Activated naive CD8-positive, alpha-beta T cell treated with anti-CD3 and anti-CD28 coated beads for 36 hours (primary cell): ENCODE measurements at regions not wholly inside any gene's neighbourhood (a gene's known extent, or its start where the extent isn't known, plus 50 kb on each side); places are given as distances from the start of the nearest gene placed in this dataset.

Source experiments
- DNase-seq: peaks from one replicate; pipeline ENCODE4 v3.0.0; 2021
- H3K27ac Mint-ChIP-seq: one replicate; pipeline ENCODE4 v1.8.0; 2022; ENCODE audit warnings: mild to moderate bottlenecking, moderate library complexity, mixed read lengths
- H3K27me3 Mint-ChIP-seq: one replicate; pipeline ENCODE4 v1.8.0; 2022; ENCODE audit warnings: mild to moderate bottlenecking, mixed read lengths
- H3K36me3 Mint-ChIP-seq: one replicate; pipeline ENCODE4 v1.8.0; 2021; ENCODE audit warnings: mild to moderate bottlenecking, mixed read lengths
- H3K4me1 Mint-ChIP-seq: one replicate; pipeline ENCODE4 v1.8.0; 2021; ENCODE audit warnings: mixed read lengths
- H3K4me3 Mint-ChIP-seq: one replicate; pipeline ENCODE4 v1.8.0; 2022; ENCODE audit warnings: mild to moderate bottlenecking, moderate library complexity, mixed read lengths
- H3K9me3 Mint-ChIP-seq: one replicate; pipeline ENCODE4 v1.8.0; 2022; ENCODE audit warnings: mixed read lengths

GRCh38 chr14:24744641-24745040 is 110.7 kb upstream of the GZMB start:
- Mint-ChIP-seq H3K4me1 (no peaks in the 10 kb centered on the region), H3K36me3 (peaks cover 2% of the 10 kb centered on the region), H3K9me3 (peaks cover 3% of the 10 kb centered on the region), H3K27ac (no peak overlapping the region), H3K4me3 (no peak overlapping the region), H3K27me3 (peaks cover 12% of the 10 kb centered on the region)
- DNase-seq, result no peak

GRCh38 chr14:24741871-24742270 is 107.9 kb upstream of the GZMB start:
- H3K27ac Mint-ChIP-seq, result no peak overlapping the region
- no peak for DNase-seq
- H3K36me3 Mint-ChIP-seq, result peaks cover 1% of the 10 kb centered on the region
- H3K4me1 Mint-ChIP-seq, result no peaks in the 10 kb centered on the region
- H3K4me3 Mint-ChIP-seq, result no peak overlapping the region
- H3K9me3 Mint-ChIP-seq, result no peaks in the 10 kb centered on the region
- H3K27me3 Mint-ChIP-seq, result peaks cover 7% of the 10 kb centered on the region

GRCh38 chr14:24735984-24736630 is 102.1 kb upstream of the GZMB start:
- H3K4me3 Mint-ChIP-seq, result no peak overlapping the region
- H3K4me1 Mint-ChIP-seq, result no peaks in the 10 kb centered on the region
- H3K9me3 Mint-ChIP-seq, result peaks cover 2% of the 10 kb centered on the region
- DNase-seq, result no peak
- H3K27me3 Mint-ChIP-seq, result peaks cover 18% of the 10 kb centered on the region
- H3K36me3 Mint-ChIP-seq, result no peaks in the 10 kb centered on the region
- no peak overlapping the region for H3K27ac Mint-ChIP-seq

GRCh38 chr14:24734917-24735500 is 101.0 kb upstream of the GZMB start:
- H3K27me3 Mint-ChIP-seq, result peaks cover 18% of the 10 kb centered on the region

GRCh38 chr14:24726480-24726879 is 92.5 kb upstream of the GZMB start:
- Mint-ChIP-seq H3K4me1 (peaks cover 5% of the 10 kb centered on the region), H3K9me3 (peaks cover 8% of the 10 kb centered on the region), H3K27me3 (peaks cover 10% of the 10 kb centered on the region), H3K36me3 (no peaks in the 10 kb centered on the region), H3K27ac (no peak overlapping the region), H3K4me3 (no peak overlapping the region)
- no peak for DNase-seq

More at GRCh38 chr14:24734917-24735500, 101.0 kb upstream of the GZMB start:
- no peak for DNase-seq
- Mint-ChIP-seq H3K9me3 (peaks cover 2% of the 10 kb centered on the region), H3K36me3 (no peaks in the 10 kb centered on the region), H3K27ac (no peak overlapping the region), H3K4me3 (no peak overlapping the region), H3K4me1 (no peaks in the 10 kb centered on the region)

- DNase-seq, result no peak
- Mint-ChIP-seq H3K4me3 (no peak overlapping the region), H3K9me3 (peaks cover 8% of the 10 kb centered on the region), H3K4me1 (peaks cover 5% of the 10 kb centered on the region), H3K27me3 (peaks cover 17% of the 10 kb centered on the region), H3K27ac (no peak overlapping the region), H3K36me3 (no peaks in the 10 kb centered on the region)
These were observed 91.3 kb upstream of the GZMB start for GRCh38 chr14:24725311-24725710.

GRCh38 chr14:24721775-24722174 is 87.8 kb upstream of the GZMB start:
- Mint-ChIP-seq H3K4me3 (no peak overlapping the region), H3K36me3 (no peaks in the 10 kb centered on the region), H3K27ac (no peak overlapping the region), H3K4me1 (no peaks in the 10 kb centered on the region), H3K9me3 (no peaks in the 10 kb centered on the region), H3K27me3 (peaks cover 17% of the 10 kb centered on the region)
- DNase-seq, result no peak

- Mint-ChIP-seq H3K27ac (no peak overlapping the region), H3K36me3 (no peaks in the 10 kb centered on the region), H3K4me3 (no peak overlapping the region), H3K9me3 (no peaks in the 10 kb centered on the region), H3K4me1 (peaks cover 3% of the 10 kb centered on the region), H3K27me3 (peaks cover 19% of the 10 kb centered on the region)
- DNase-seq, result no peak
These were observed 81.2 kb upstream of the GZMB start for GRCh38 chr14:24715239-24715638.

GRCh38 chr14:24713404-24713803 is 79.4 kb upstream of the GZMB start:
- H3K27ac Mint-ChIP-seq, result no peak overlapping the region
- H3K27me3 Mint-ChIP-seq, result peaks cover 19% of the 10 kb centered on the region

GRCh38 chr14:24712909-24713308 is 78.9 kb upstream of the GZMB start:
- no peak for DNase-seq
- H3K4me1 Mint-ChIP-seq, result peaks cover 3% of the 10 kb centered on the region
- H3K36me3 Mint-ChIP-seq, result no peaks in the 10 kb centered on the region
- H3K4me3 Mint-ChIP-seq, result no peak overlapping the region
- H3K27me3 Mint-ChIP-seq, result peaks cover 19% of the 10 kb centered on the region
- H3K9me3 Mint-ChIP-seq, result no peaks in the 10 kb centered on the region
- no peak overlapping the region for H3K27ac Mint-ChIP-seq

More at GRCh38 chr14:24713404-24713803, 79.4 kb upstream of the GZMB start:
- DNase-seq, result no peak
- H3K36me3 Mint-ChIP-seq, result no peaks in the 10 kb centered on the region
- no peaks in the 10 kb centered on the region for H3K9me3 Mint-ChIP-seq
- H3K4me3 Mint-ChIP-seq, result no peak overlapping the region
- peaks cover 3% of the 10 kb centered on the region for H3K4me1 Mint-ChIP-seq

- no peaks in the 10 kb centered on the region for H3K36me3 Mint-ChIP-seq
- H3K4me1 Mint-ChIP-seq, result peaks cover 3% of the 10 kb centered on the region
- peaks cover 19% of the 10 kb centered on the region for H3K27me3 Mint-ChIP-seq
- no peaks in the 10 kb centered on the region for H3K9me3 Mint-ChIP-seq
- no peak overlapping the region for H3K4me3 Mint-ChIP-seq
- no peak for DNase-seq
- H3K27ac Mint-ChIP-seq, result no peak overlapping the region
These were observed 78.4 kb upstream of the GZMB start for GRCh38 chr14:24712374-24712773.

- H3K36me3 Mint-ChIP-seq, result no peaks in the 10 kb centered on the region
- H3K4me3 Mint-ChIP-seq, result no peak overlapping the region
- H3K9me3 Mint-ChIP-seq, result no peaks in the 10 kb centered on the region
- H3K4me1 Mint-ChIP-seq, result peaks cover 3% of the 10 kb centered on the region
- H3K27ac Mint-ChIP-seq, result no peak overlapping the region
- peaks cover 6% of the 10 kb centered on the region for H3K27me3 Mint-ChIP-seq
- DNase-seq, result peak; percentile 51
These were observed 76.6 kb upstream of the GZMB start for GRCh38 chr14:24710403-24711112.

- DNase-seq, result no peak
- Mint-ChIP-seq H3K4me3 (no peak overlapping the region), H3K4me1 (no peaks in the 10 kb centered on the region), H3K27me3 (no peaks in the 10 kb centered on the region), H3K27ac (no peak overlapping the region), H3K9me3 (no peaks in the 10 kb centered on the region), H3K36me3 (no peaks in the 10 kb centered on the region)
These were observed 74.7 kb upstream of the GZMB start for GRCh38 chr14:24708684-24709083.

- H3K36me3 Mint-ChIP-seq, result no peaks in the 10 kb centered on the region
- no peaks in the 10 kb centered on the region for H3K9me3 Mint-ChIP-seq
- no peaks in the 10 kb centered on the region for H3K4me1 Mint-ChIP-seq
- H3K27ac Mint-ChIP-seq, result no peak overlapping the region
- no peak for DNase-seq
- no peaks in the 10 kb centered on the region for H3K27me3 Mint-ChIP-seq
- no peak overlapping the region for H3K4me3 Mint-ChIP-seq
These were observed 72.4 kb upstream of the GZMB start for GRCh38 chr14:24706351-24706750.

- H3K4me1 Mint-ChIP-seq, result no peaks in the 10 kb centered on the region
- H3K4me3 Mint-ChIP-seq, result no peak overlapping the region
- DNase-seq, result no peak
- no peaks in the 10 kb centered on the region for H3K9me3 Mint-ChIP-seq
- no peaks in the 10 kb centered on the region for H3K36me3 Mint-ChIP-seq
- H3K27me3 Mint-ChIP-seq, result no peaks in the 10 kb centered on the region
- no peak overlapping the region for H3K27ac Mint-ChIP-seq
These were observed 71.8 kb upstream of the GZMB start for GRCh38 chr14:24705840-24706239.

GRCh38 chr14:24701062-24701461 is 67.1 kb upstream of the GZMB start:
- Mint-ChIP-seq H3K27ac (no peak overlapping the region), H3K27me3 (no peaks in the 10 kb centered on the region), H3K4me3 (no peak overlapping the region), H3K36me3 (no peaks in the 10 kb centered on the region), H3K9me3 (no peaks in the 10 kb centered on the region), H3K4me1 (peaks cover 5% of the 10 kb centered on the region)
- DNase-seq, result no peak
